M059J (cell line): ENCODE measurements at regions not wholly inside any gene's neighbourhood (a gene's known extent, or its start where the extent isn't known, plus 50 kb on each side); places are given as distances from the start of the nearest gene placed in this dataset.

Source experiments
- DNase-seq: peaks from one replicate; pipeline ENCODE4 v3.0.0-alpha.2; 2012; ENCODE audit warnings: low read depth

- no peak for DNase-seq
Observed at GRCh38 chr15:69816522-69816921, 281.2 kb downstream of the TLE3 start.

GRCh38 chr15:69818529-69818928, 279.2 kb downstream of the TLE3 start:
- DNase-seq = no peak

DNA sequence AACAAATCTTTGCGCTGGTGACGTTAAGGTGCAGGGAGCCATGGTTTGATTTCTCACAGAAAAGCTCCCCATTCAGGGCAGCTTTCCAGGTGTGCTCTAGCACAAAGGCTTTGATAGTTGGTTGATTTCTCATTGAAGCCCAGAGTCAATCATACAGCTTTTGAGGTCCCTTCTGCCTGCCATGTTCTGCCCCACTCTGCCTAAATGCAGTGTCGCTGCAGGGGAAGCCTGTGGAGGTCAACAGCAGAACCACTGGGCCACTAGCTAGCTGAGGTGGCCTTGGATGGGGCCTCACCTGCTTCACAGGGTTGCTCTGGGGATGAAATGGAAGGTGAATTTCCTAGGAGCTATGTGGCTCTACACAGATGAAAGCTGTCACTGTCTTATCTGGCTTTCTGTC, 278.3 kb downstream of the TLE3 start:
- DNase-seq = no peak

GRCh38 chr15:69820819-69821218, 276.9 kb downstream of the TLE3 start:
- no peak for DNase-seq

- peak; percentile 32 for DNase-seq
Observed at GRCh38 chr15:69823223-69823907, 274.4 kb downstream of the TLE3 start.

- DNase-seq = no peak
Observed at GRCh38 chr15:69824075-69824876, 273.4 kb downstream of the TLE3 start.

DNA sequence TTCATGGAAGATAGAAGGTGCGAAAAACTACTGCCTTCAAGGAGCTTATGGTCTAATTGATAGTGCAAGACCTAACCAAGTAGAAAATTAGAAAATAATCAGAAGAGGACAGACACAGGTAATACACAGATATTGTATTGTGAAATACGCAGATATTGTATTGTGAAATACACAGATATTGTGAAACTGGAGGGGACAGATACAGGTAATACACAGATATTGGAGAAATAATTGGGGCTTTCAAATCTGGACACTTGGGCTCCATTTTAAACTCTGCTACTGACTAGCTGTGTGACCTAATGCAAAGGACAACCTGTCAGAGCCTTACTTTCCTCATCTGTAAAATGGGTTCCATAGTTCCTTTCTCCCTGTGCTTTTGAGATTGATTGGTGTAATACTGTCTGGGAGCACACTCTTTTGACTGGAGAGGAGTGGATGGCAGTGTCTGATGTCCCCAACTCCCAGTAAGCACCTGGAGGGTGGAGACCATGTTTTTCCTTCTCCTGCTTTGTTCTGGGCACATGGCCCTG, 272.8 kb downstream of the TLE3 start:
- no peak for DNase-seq

- DNase-seq = no peak
Observed at GRCh38 chr15:69825941-69826818, 271.5 kb downstream of the TLE3 start.

DNA sequence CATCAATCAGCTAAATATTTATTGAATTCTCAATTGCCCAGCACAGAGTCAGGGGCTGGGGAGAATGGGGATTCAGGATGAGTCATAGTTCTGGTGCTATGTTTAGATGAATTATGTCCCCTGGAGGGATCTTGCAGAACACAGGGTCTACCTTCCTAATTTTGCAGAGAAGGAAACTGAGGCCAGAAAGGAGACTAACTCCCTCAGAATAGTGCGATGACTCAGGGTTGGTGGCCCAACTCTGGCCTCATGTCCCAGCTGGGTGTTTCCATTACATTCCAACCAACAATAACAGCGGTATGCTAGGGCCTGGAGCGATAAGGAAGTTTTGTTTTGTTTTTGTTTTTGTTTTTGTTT, 270.9 kb downstream of the TLE3 start:
- peak; percentile 40 for DNase-seq

DNA sequence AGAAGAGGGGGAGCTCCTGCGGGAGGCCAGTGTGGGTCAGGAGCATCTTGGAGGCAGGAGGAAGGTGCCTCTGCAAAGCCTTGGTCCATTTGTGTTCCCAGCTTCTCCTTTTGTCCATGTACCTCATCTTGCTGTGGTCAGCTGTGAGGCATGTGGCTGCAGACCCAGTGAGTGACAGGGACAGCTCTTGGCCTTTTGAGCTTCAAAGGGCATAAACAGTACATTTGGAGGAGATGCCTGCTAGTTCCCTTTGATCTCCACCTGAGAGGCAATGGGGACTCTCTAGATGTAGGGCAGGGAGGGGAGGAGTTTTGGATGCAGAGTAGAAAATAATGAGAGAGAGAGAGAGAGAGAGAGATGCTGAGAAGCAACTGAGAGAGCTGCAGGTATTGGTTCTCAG, 270.0 kb downstream of the TLE3 start:
- no peak for DNase-seq

DNA sequence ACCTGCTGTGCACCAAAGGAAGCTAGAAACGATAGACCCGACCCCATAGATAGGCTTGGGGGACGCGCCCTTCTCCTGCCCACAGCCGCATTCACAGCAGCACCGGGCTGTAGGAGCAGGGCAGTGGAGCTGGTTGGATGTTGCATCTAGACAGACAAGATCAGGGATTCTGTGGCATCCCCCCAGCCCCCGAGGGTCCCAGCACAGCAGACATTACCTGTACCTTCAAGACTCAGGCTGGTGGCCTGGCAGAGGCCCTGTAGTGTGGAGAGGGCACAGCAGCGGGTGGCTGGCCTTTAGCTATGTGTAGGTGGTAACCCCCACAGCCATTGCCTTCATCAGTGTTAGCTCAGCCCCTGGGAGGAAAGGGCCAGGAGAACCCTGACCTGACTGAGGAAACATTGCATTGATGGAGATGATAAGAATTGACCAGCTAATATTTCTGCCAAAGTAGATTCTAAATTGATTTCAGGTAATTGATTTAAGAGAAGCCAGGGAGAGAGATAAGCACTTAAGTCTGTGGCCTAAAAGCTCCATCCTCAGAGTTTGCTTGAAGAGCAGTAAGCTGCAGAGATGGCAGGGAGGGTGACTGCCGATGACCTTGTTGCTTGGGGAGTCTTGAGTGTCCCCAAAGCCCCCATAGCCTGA, 269.4 kb downstream of the TLE3 start:
- no peak for DNase-seq

DNA sequence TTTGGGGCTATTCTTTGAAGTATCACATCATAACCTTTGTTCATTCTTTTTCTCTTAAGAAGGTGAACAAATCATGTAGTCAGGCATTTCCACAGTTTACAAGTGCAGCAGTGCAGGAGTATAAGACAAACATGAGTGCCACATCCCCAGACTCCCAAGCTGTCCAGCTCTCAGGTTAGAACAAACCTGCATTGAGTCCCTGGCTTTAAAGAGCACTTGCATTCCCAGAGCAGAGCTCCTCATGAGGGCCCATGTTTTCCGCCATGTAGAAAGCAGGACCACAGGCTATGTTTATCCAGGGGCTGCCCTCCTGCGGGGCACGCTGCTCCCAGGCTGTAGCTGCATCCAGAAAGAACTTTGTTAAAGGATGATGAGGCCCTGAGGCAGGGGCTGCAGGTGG, 267.7 kb downstream of the TLE3 start:
- no peak for DNase-seq

DNA sequence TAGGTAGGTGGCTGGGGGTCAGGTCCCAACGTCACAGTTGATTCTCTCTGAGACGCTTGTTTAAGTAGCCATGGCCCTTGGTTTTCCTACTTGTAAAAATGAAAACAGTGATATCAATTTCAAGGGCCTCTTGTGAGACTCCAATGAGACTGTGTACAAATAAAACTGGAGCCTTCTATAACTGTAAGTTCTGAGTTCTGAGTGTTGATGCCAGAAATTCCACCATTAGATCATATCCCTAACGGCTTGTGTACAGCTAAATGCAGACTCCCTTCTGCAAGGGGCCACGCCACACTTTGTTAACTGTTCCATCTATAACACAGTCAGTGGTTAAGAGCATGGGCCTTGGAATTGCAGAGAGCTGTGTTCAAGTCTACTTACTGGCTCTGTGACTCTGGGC, 267.3 kb downstream of the TLE3 start:
- no peak for DNase-seq

GRCh38 chr15:69830876-69831275, 266.8 kb downstream of the TLE3 start:
- DNase-seq = no peak

GRCh38 chr15:69834267-69834666, 263.4 kb downstream of the TLE3 start:
- DNase-seq = no peak

- no peak for DNase-seq
Observed at GRCh38 chr15:69834761-69835160, 263.0 kb downstream of the TLE3 start.

- DNase-seq = no peak
Observed at GRCh38 chr15:69836048-69836447, 261.7 kb downstream of the TLE3 start.

DNA sequence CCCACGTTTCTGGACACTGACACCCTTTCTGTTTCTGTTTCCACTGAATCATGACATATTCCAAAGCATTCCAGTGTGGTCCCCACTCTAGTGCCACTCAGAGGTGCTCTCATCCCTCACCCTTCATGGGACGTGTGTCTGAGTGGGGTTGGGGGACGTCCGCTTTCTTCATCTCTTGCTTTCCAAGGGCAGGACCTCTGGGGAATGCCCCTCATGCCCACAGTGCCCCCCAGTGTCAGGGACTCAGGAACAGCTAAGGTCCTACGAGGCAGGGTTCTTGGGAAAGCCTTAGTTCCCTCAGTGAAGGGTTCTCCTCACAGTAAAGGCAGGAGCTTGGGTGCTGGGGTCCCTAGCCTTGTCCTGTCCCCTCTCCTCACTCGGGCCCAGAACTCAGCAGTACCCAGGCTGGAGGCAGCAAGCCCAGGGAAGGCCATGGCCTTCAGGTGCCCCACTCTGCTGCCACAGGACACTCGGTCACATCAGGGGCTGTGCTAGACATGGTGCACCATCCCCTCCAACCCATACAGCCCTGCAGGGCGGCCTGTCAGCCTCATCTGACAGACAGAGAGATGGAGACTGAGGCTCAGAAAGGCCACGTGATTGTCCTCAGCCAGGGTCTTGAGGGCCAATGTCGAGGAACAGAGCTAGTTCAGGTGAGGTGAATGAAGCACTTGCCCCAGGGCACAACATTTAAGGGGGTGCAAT, 261.0 kb downstream of the TLE3 start:
- no peak for DNase-seq

DNA sequence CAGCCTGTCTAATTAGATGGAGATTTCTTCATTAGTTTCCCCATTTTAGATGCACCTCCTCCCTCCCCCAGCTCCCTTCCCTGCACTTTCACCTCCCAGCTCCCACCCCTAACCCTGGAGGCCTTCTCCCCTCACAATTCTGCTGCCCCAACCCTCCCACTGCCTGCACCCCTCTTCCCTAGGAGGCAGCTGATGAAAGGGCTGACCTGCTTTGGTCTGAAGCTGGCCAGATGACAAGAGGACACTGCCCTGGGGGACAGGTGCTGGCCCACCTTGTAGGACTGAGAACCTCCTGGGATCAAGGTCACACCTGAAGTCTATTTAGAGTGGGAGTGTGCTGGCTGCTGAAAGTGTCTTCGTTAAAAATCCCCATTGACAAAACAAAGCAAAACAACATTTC, 259.4 kb downstream of the TLE3 start:
- DNase-seq = no peak

DNA sequence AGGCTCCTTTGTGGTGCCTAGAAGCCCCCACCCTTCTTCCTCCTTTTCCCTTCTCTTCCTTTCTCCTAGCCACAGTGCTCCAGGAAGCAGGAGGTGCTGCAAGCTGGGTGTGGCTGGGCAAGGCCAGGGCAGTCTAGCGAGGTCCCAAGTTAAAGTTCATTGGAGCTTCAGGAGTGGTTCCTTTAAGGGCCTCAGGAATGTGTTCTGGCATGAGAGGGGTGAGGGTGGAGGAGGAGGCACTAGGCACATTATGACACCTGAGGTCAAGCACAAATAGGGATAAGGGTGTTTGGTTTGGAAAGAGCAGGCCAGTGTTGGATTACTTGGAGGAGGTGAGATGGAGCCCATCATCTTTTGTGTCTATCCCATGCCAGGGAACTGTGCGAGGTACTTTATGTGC, 258.7 kb downstream of the TLE3 start:
- DNase-seq = no peak
